NCI-H1092 treated with DMSO at 0.1 percent for 48 hours (cell line): ENCODE measurements at regions not wholly inside any gene's neighbourhood (a gene's known extent, or its start where the extent isn't known, plus 50 kb on each side); places are given as distances from the start of the nearest gene placed in this dataset.

Experiments
- DNase-seq: peaks from one replicate; lab custom pipeline; 2025; lab: John Stamatoyannopoulos, UW

- DNase-seq, result no peak
Observed at GRCh38 chr12:108462686-108463085, 52.4 kb upstream of the FICD start.

- DNase-seq, result no peak
Observed at GRCh38 chr12:108461058-108461660, 53.9 kb upstream of the FICD start.

- DNase-seq, result no peak
Observed at GRCh38 chr12:108459149-108459548, 55.9 kb upstream of the FICD start.

GRCh38 chr12:108457734-108458361 lies 57.2 kb upstream of the FICD start:
- DNase-seq, result no peak

GRCh38 chr12:108457006-108457733 lies 57.9 kb upstream of the FICD start:
- DNase-seq, result peak; percentile 51

GRCh38 chr12:108455706-108456105 lies 59.4 kb upstream of the FICD start:
- DNase-seq, result no peak

GRCh38 chr12:108454539-108455139 lies 60.4 kb upstream of the FICD start:
- no peak for DNase-seq

GRCh38 chr12:108449478-108449877 lies 65.6 kb upstream of the FICD start:
- DNase-seq, result no peak

- no peak for DNase-seq
Observed at GRCh38 chr12:108448246-108448645, 66.8 kb upstream of the FICD start.

GRCh38 chr12:108447168-108447832 lies 67.8 kb upstream of the FICD start:
- DNase-seq, result no peak

- no peak for DNase-seq
Observed at GRCh38 chr12:108446766-108447165, 68.3 kb upstream of the FICD start.

- DNase-seq, result no peak
Observed at GRCh38 chr12:108442910-108443309, 72.2 kb upstream of the FICD start.

- no peak for DNase-seq
Observed at GRCh38 chr12:108442067-108442466, 73.0 kb upstream of the FICD start.

- no peak for DNase-seq
Observed at GRCh38 chr12:108441549-108441948, 73.5 kb upstream of the FICD start.

GRCh38 chr12:108440736-108441135 lies 74.3 kb upstream of the FICD start:
- DNase-seq, result no peak

GRCh38 chr12:108438667-108439066 lies 76.4 kb upstream of the FICD start:
- DNase-seq, result no peak

GRCh38 chr12:108432423-108433121 lies 82.5 kb upstream of the FICD start:
- DNase-seq, result no peak

GRCh38 chr12:108430926-108431325 lies 84.2 kb upstream of the FICD start:
- no peak for DNase-seq

- DNase-seq, result no peak
Observed at GRCh38 chr12:108430245-108430644, 84.8 kb upstream of the FICD start.

- no peak for DNase-seq
Observed at GRCh38 chr12:108425238-108425795, 86.2 kb upstream of the CMKLR1 start.

- DNase-seq, result no peak
Observed at GRCh38 chr12:108424816-108425215, 85.7 kb upstream of the CMKLR1 start.

GRCh38 chr12:108424026-108424425 lies 84.9 kb upstream of the CMKLR1 start:
- DNase-seq, result no peak
